ENCODE measurements at regions not wholly inside any gene's neighbourhood (a gene's known extent, or its start where the extent isn't known, plus 50 kb on each side); places are given as distances from the start of the nearest gene placed in this dataset.

DNA sequence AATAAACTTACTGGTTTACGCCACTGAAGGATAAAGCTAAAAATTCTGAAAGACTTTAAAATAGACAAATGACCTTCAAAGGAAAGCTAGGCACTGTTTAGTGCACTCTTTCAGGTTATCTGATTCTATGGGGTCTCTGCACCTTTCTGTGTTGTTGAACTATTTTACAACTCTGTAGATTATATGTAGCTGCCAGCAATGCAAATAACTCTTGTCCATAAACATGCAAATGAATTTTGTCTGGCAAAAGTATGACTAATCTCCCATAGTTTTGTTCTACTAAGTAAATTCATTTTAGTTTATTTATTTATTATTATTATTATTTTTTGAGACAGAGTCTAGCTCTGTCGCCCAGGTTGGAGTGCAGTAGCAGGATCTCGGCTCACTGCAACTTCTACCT, 266.3 kb upstream of the CCDC196 start:
- TF ChIP-seq, protein P1, sequence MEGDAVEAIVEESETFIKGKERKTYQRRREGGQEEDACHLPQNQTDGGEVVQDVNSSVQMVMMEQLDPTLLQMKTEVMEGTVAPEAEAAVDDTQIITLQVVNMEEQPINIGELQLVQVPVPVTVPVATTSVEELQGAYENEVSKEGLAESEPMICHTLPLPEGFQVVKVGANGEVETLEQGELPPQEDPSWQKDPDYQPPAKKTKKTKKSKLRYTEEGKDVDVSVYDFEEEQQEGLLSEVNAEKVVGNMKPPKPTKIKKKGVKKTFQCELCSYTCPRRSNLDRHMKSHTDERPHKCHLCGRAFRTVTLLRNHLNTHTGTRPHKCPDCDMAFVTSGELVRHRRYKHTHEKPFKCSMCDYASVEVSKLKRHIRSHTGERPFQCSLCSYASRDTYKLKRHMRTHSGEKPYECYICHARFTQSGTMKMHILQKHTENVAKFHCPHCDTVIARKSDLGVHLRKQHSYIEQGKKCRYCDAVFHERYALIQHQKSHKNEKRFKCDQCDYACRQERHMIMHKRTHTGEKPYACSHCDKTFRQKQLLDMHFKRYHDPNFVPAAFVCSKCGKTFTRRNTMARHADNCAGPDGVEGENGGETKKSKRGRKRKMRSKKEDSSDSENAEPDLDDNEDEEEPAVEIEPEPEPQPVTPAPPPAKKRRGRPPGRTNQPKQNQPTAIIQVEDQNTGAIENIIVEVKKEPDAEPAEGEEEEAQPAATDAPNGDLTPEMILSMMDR (IDR thresholded peaks at IDR 0.05; ENCODE audit: insufficient read depth, low read length, severe bottlenecking), result no peak
- Histone ChIP-seq H3K36me3 (ENCODE audit: control insufficient read depth, insufficient read depth, low read length) (no peaks in the 10 kb centered on the region), H3K4me3 (ENCODE audit: low read depth, low read length) (no peak overlapping the region), H3K27me3 (ENCODE audit: control insufficient read depth, insufficient read depth, low read length) (no peaks in the 10 kb centered on the region)
- DNase-seq (ENCODE audit: low read depth) (no peak), FAIRE-seq (no peak)

DNA sequence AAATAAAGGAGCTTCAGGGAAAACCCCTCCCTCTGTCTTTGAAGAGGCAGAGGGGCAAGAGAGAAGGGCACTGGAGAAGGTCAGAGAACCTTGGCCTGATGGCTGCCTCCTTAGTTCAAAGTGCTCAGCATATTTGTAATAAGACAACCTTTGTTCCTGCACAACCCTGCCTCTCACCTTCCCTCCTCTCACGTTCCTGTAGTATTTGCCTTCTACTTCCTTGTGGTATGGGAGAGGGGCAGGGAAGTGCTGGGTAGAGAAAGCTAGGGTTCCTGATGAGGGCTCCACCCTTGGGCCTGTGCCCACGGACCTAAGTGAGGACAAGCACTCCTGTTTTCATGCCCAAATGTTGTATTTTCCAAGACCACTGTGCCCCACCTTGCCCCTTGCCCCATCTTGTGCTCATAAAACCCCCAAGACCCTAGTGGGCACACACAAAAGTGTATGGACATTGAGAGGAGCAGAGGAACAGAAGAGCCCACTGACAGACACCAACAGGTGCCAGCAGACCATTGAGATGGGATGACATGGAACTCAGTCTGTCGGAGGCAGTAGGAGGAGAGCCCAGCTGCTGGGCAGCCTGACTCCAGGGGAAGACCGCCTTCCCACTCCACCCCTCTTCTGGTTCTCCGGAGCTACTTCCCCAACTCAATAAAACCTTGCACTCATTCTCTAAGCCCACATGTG, 261.5 kb upstream of the CCDC196 start:
- no peaks in the 10 kb centered on the region for H3K27me3 ChIP-seq (ENCODE audit: control insufficient read depth, insufficient read depth, low read length)
- H3K36me3 ChIP-seq (ENCODE audit: control insufficient read depth, insufficient read depth, low read length), result no peaks in the 10 kb centered on the region
- no peak overlapping the region for H3K4me3 ChIP-seq (ENCODE audit: low read depth, low read length)
- FAIRE-seq, result no peak
- no peak for DNase-seq (ENCODE audit: low read depth)
- TF ChIP-seq, protein P1 (IDR thresholded peaks at IDR 0.05; ENCODE audit: insufficient read depth, low read length, severe bottlenecking), result no peak

DNA sequence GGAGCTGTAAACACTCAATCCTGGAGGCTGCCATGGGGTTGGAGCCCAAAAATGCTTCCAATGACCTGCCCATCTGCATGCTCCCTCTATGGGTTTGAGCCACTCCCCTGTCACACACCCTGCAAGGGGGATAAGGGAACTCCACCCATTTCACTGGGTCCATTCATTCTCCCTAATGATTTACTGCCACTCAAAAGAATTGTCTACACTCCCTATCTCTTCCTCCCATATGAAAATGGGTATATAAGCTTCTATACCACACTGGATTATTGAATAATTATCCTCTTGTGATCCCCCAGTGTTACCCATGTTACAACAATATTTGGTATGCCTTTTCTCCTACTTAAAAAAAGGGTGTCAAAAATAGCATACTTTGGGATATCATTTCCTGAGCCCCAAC, 260.8 kb upstream of the CCDC196 start:
- Histone ChIP-seq H3K27me3 (ENCODE audit: control insufficient read depth, insufficient read depth, low read length) (no peaks in the 10 kb centered on the region), H3K36me3 (ENCODE audit: control insufficient read depth, insufficient read depth, low read length) (no peaks in the 10 kb centered on the region), H3K4me3 (ENCODE audit: low read depth, low read length) (no peak overlapping the region)
- no peak for FAIRE-seq
- TF ChIP-seq, protein P1 (IDR thresholded peaks at IDR 0.05; ENCODE audit: insufficient read depth, low read length, severe bottlenecking), result no peak
- DNase-seq (ENCODE audit: low read depth), result no peak

DNA sequence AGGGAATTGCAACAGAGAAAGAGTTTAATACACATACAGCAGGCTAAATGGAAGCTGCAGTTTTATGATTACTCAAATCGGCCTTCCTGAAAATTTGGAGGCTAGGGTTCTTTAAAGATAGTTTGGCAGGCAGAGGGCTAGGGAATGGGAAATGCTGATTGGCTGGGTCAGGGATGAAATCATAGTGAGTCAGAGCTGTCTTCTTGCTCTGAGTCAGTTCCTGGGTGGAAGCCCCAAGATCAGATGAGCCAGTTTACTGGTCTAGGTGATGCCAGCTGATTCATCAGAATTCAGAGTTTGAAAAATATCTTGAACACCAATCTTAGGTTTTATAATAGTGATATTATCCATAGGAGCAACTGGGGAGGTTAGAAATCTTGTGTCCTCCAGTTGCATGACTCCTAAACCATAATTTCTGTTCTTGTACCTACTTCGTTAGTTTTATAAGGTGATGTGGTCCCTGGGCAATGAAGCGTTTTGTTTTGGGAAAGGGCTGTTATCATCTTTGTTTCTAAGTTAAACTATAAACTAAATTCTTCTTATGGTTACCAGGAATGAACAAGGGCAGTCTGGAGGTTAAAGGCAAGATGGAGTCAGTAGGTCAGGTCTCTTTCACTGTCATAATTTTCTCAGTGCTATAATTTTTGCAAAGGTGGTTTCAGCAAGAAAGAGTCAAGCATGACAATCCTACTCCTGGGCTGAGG, 257.8 kb upstream of the CCDC196 start:
- FAIRE-seq (no peak), DNase-seq (ENCODE audit: low read depth) (peak; percentile 89)
- Histone ChIP-seq H3K27me3 (ENCODE audit: control insufficient read depth, insufficient read depth, low read length) (no peaks in the 10 kb centered on the region), H3K4me3 (ENCODE audit: low read depth, low read length) (no peak overlapping the region), H3K36me3 (ENCODE audit: control insufficient read depth, insufficient read depth, low read length) (no peaks in the 10 kb centered on the region)
- TF ChIP-seq, protein P1 (IDR thresholded peaks at IDR 0.05; ENCODE audit: insufficient read depth, low read length, severe bottlenecking), result no peak

GRCh38 chr14:66231820-66232219, 254.4 kb upstream of the CCDC196 start:
- DNase-seq (ENCODE audit: low read depth) (no peak), FAIRE-seq (no peak)
- no peaks in the 10 kb centered on the region for H3K36me3 ChIP-seq (ENCODE audit: control insufficient read depth, insufficient read depth, low read length)
- TF ChIP-seq, protein P1 (IDR thresholded peaks at IDR 0.05; ENCODE audit: insufficient read depth, low read length, severe bottlenecking), result no peak
- H3K4me3 ChIP-seq (ENCODE audit: low read depth, low read length), result no peak overlapping the region
- H3K27me3 ChIP-seq (ENCODE audit: control insufficient read depth, insufficient read depth, low read length), result no peaks in the 10 kb centered on the region

Measured in bronchial epithelial cell (primary cell).